ENCODE measurements at regions not wholly inside any gene's neighbourhood (a gene's known extent, or its start where the extent isn't known, plus 50 kb on each side); places are given as distances from the start of the nearest gene placed in this dataset.

DNA sequence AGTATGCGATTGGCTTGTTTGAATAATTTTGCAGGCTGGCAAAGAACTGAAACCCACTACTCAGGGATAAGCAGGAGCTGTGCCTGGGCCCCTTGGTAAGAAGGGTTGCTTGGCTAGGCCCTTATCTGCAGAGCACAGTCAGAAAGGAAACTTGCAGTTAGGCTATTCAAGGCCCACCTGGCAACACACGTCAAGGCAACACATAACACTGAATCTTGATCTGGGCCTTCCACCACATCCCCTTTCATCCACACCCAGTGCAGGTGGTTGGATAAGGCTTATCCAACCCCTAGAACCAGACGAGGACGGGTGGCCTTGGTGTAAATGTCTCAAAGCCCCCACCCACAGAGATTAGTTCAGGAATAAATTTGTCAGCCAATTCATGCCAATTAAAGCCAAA, 72.8 kb upstream of the NEIL3 start:
- TF ChIP-seq POLR2AphosphoS5 (IDR thresholded peaks at IDR 0.05; ENCODE audit: low read depth, low read length): no peak
- TF ChIP-seq, protein P1, sequence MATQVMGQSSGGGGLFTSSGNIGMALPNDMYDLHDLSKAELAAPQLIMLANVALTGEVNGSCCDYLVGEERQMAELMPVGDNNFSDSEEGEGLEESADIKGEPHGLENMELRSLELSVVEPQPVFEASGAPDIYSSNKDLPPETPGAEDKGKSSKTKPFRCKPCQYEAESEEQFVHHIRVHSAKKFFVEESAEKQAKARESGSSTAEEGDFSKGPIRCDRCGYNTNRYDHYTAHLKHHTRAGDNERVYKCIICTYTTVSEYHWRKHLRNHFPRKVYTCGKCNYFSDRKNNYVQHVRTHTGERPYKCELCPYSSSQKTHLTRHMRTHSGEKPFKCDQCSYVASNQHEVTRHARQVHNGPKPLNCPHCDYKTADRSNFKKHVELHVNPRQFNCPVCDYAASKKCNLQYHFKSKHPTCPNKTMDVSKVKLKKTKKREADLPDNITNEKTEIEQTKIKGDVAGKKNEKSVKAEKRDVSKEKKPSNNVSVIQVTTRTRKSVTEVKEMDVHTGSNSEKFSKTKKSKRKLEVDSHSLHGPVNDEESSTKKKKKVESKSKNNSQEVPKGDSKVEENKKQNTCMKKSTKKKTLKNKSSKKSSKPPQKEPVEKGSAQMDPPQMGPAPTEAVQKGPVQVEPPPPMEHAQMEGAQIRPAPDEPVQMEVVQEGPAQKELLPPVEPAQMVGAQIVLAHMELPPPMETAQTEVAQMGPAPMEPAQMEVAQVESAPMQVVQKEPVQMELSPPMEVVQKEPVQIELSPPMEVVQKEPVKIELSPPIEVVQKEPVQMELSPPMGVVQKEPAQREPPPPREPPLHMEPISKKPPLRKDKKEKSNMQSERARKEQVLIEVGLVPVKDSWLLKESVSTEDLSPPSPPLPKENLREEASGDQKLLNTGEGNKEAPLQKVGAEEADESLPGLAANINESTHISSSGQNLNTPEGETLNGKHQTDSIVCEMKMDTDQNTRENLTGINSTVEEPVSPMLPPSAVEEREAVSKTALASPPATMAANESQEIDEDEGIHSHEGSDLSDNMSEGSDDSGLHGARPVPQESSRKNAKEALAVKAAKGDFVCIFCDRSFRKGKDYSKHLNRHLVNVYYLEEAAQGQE (IDR thresholded peaks at IDR 0.05; ENCODE audit: insufficient read depth in 1 of 2, low read depth in 2 of 2, low read length in 2 of 2): no peak
- TF ChIP-seq TAF1 (IDR thresholded peaks at IDR 0.05; ENCODE audit: borderline replicate concordance, insufficient read depth, low read length): no peak

Measured in PFSK-1 (cell line).